K562 (cell line): ENCODE measurements at regions not wholly inside any gene's neighbourhood (a gene's known extent, or its start where the extent isn't known, plus 50 kb on each side); places are given as distances from the start of the nearest gene placed in this dataset.

Source experiments
- ARID1B ChIP-seq: fragments of 450-650 bp; IDR thresholded peaks from 2 replicates; pipeline ENCODE4 v1.6.1; 2016; ENCODE audit warnings: antibody characterized with exemption, mild to moderate bottlenecking, inconsistent platforms
- CGGBP1 ChIP-seq: fragments of 250-450 bp; sonication (Bioruptor Pico); IDR thresholded peaks from 2 replicates; pipeline ENCODE4 v1.9.0; 2021; ENCODE audit warnings: mild to moderate bottlenecking
- CREBBP ChIP-seq: IDR thresholded peaks from one replicate; pipeline ENCODE4 v1.6.1; 2012; ENCODE audit warnings: low read depth, mild to moderate bottlenecking, control low read depth, inconsistent platforms, low read length
- DEAF1 ChIP-seq: fragments of 450-650 bp; formaldehyde crosslinking; IDR thresholded peaks from 2 replicates; pipeline ENCODE4 v1.4.0; 2020; ENCODE audit warnings: mild to moderate bottlenecking, moderate library complexity
- FOXM1 ChIP-seq, 2 experiments: fragments of 450-650 bp in 1 of 2; sonication (generic) in 1 of 2; formaldehyde crosslinking in 1 of 2; IDR thresholded peaks; 2 replicates each; pipeline versions ENCODE4 v1.6.1 to v1.9.0; 2017 to 2022; ENCODE audit warnings: low read depth in 2 of 2, mild to moderate bottlenecking in 2 of 2, missing genetic modification reagents in 1 of 2, moderate library complexity in 1 of 2
- GTF3C2 ChIP-seq: IDR thresholded peaks from 3 replicates; pipeline ENCODE4 v1.6.1; 2011; ENCODE audit warnings: borderline replicate concordance, mild to moderate bottlenecking, moderate library complexity; ENCODE audit not compliant: insufficient read length; ENCODE audit errors: extremely low read depth
- HMG20B ChIP-seq: fragments of 250-450 bp; sonication (Bioruptor Pico); IDR thresholded peaks from 2 replicates; pipeline ENCODE4 v1.5.0; 2021; ENCODE audit warnings: mild to moderate bottlenecking
- HNRNPH1 ChIP-seq: fragments of 200-400 bp; formaldehyde crosslinking; optimal IDR thresholded peaks from 2 replicates; pipeline ENCODE3; 2017; ENCODE audit warnings: low read depth, mild to moderate bottlenecking, low read length, moderate library complexity
- HNRNPL ChIP-seq: fragments of 200-400 bp; formaldehyde crosslinking; IDR thresholded peaks from 2 replicates; pipeline ENCODE4 v1.6.1; 2017; ENCODE audit warnings: low read depth, mild to moderate bottlenecking, low read length
- KAT7 ChIP-seq: sonication (generic); formaldehyde crosslinking; IDR thresholded peaks from 2 replicates; pipeline ENCODE4 v1.8.0; 2022; ENCODE audit warnings: missing genetic modification reagents, mild to moderate bottlenecking, borderline replicate concordance
- NFE2 ChIP-seq: IDR thresholded peaks from 2 replicates; pipeline ENCODE4 v1.6.1; 2014; ENCODE audit warnings: antibody characterized with exemption, low read depth
- PHB2 ChIP-seq: fragments of 450-650 bp; IDR thresholded peaks from 2 replicates; pipeline ENCODE4 v1.6.1; 2017; ENCODE audit warnings: low read depth
- PHF20 ChIP-seq: fragments of 450-650 bp; IDR thresholded peaks from 2 replicates; pipeline ENCODE4 v1.6.1; 2018; ENCODE audit not compliant: partially characterized antibody
- TCF15 ChIP-seq: fragments of 250-450 bp; sonication (Bioruptor Pico); IDR thresholded peaks from 2 replicates; pipeline ENCODE4 v1.8.0; 2022; ENCODE audit warnings: moderate library complexity, mild to moderate bottlenecking, inconsistent platforms
- TEAD4 ChIP-seq, 2 experiments: sonication (generic) in 1 of 2; formaldehyde crosslinking in 1 of 2; IDR thresholded peaks; 2 replicates each; pipeline versions ENCODE4 v1.6.1 to v1.8.0; 2012 to 2022; ENCODE audit warnings: borderline replicate concordance in 1 of 2, inconsistent platforms in 1 of 2, low read length in 1 of 2, mild to moderate bottlenecking in 1 of 2, missing genetic modification reagents in 1 of 2
- TGIF2 ChIP-seq: sonication (generic); formaldehyde crosslinking; IDR thresholded peaks from 2 replicates; pipeline ENCODE4 v1.8.1; 2022; ENCODE audit warnings: mild to moderate bottlenecking, missing genetic modification reagents, moderate library complexity
- ZNF140 ChIP-seq: fragments of 250-450 bp; sonication (Bioruptor Pico); IDR thresholded peaks from 2 replicates; pipeline ENCODE4 v1.8.0; 2021; ENCODE audit warnings: moderate library complexity, mild to moderate bottlenecking, inconsistent platforms
- ZNF589 ChIP-seq: fragments of 200-800 bp; sonication (Bioruptor generic); IDR thresholded peaks from 2 replicates; pipeline ENCODE4 v1.6.1; 2016; ENCODE audit warnings: low read depth, missing genetic modification characterization, missing compliant biosample characterization
- ZNF592 ChIP-seq: fragments of 450-650 bp; IDR thresholded peaks from 2 replicates; pipeline ENCODE4 v1.6.1; 2017; ENCODE audit warnings: antibody characterized with exemption, mild to moderate bottlenecking

GRCh38 chr11:95415837-95416304 is 184.9 kb upstream of the SESN3 start (continued):
- TF ChIP-seq DEAF1 (CRISPR knock-in tag) = no peak
- TF ChIP-seq ZNF592 = no peak
- TF ChIP-seq FOXM1 (IDR thresholded peaks at IDR 0.05; ENCODE audit: low read depth) = peak; percentile 51; the same call in 1 of the 2 replicates
- no peak for TF ChIP-seq FOXM1 (CRISPR knock-in tag; IDR thresholded peaks at IDR 0.05; ENCODE audit: low read depth)
- no peak for TF ChIP-seq TCF15
- TF ChIP-seq HMG20B (CRISPR knock-in tag) = no peak
- TF ChIP-seq HNRNPL = no peak
- TF ChIP-seq PHF20 = no peak
- TF ChIP-seq ZNF140 = no peak
- no peak for TF ChIP-seq KAT7
- TF ChIP-seq CREBBP = no peak
- no peak for TF ChIP-seq NFE2
- peak; percentile 93 for TF ChIP-seq ARID1B
- TF ChIP-seq TEAD4 (IDR thresholded peaks at IDR 0.05; ENCODE audit: low read length) = peak; percentile 93
- TF ChIP-seq TEAD4 (CRISPR knock-in tag; IDR thresholded peaks at IDR 0.05; ENCODE audit: borderline replicate concordance) = no peak
- TF ChIP-seq GTF3C2 = no peak
- TF ChIP-seq HNRNPH1 = no peak
- TF ChIP-seq PHB2 = no peak
- TF ChIP-seq CGGBP1 (CRISPR knock-in tag) = no peak
- TF ChIP-seq TGIF2 (CRISPR knock-in tag) = no peak
- no peak for TF ChIP-seq ZNF589 (CRISPR knock-in tag)
